HG03060 (cell line): ENCODE measurements at regions not wholly inside any gene's neighbourhood (a gene's known extent, or its start where the extent isn't known, plus 50 kb on each side); places are given as distances from the start of the nearest gene placed in this dataset.
A peak's percentile ranks its signal among the peaks of the same experiment; 100 is the strongest.
"Not testable (repeated sequence)": the region's sequence is repeated elsewhere in the genome, so short reads cannot be mapped to it uniquely, and the experiment has no call there.

ENCODE experiments used
- ATAC-seq: cut with Tn5 transposase; IDR thresholded peaks from one replicate; pipeline ENCODE4 v1.9.1; 2021; ENCODE audit warnings: low read depth, moderate number of reproducible peaks; ENCODE audit not compliant: unreplicated experiment

GRCh38 chr5:156201788-156202403 lies 125.1 kb upstream of the SGCD start:
- ATAC-seq, result no peak

DNA sequence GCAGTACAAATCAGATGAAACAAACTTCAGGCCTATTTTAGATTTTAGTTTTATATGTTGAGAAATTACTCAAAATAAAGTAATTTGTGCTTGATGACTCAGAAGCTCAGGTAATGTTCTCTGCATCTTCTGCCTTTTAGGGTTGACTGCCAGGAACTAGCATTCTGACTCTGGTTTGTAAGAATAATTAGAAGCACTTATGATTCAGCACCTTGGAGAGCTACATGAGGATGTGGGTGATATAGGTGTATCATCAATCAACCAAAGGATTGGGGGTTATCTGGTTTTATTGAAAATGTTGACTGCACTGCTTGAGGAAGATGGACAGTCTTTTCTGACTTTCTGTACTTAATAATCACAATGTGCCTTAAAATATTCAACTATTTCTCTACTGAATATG lies 118.7 kb upstream of the SGCD start:
- ATAC-seq, result no peak

- no peak for ATAC-seq
These were observed 108.4 kb upstream of the SGCD start for GRCh38 chr5:156218367-156219158.

DNA sequence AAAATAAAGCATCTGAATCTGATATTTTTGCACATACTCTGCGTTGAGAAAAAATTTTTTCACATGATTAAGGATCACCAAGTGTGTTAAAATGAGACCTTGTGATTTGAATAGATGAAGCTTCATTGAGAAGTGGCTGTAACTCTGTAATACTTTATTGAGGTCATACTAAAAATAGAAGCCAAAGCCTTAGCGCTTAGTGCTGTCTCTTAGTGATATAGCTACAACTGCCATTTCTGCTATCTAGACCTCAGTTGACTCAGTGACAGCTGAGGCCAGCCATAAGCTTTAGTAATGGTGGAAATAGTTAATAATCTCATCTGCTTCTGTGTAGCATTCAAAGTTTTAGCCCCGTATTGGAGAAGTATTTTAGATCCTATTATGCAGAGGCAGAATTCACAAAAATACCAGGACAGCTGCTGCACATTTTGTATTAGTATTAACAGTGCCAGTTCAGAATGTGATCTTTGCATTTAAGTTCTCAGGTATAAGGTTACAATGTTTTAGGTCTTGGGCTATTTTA lies 107.4 kb upstream of the SGCD start:
- ATAC-seq, result no peak

GRCh38 chr5:156221816-156222215 lies 105.1 kb upstream of the SGCD start:
- ATAC-seq, result no peak

- ATAC-seq, result no peak
These were observed 103.4 kb upstream of the SGCD start for GRCh38 chr5:156223547-156223946.

- ATAC-seq, result not testable (repeated sequence)
These were observed 100.5 kb upstream of the SGCD start for GRCh38 chr5:156226485-156226884.

DNA sequence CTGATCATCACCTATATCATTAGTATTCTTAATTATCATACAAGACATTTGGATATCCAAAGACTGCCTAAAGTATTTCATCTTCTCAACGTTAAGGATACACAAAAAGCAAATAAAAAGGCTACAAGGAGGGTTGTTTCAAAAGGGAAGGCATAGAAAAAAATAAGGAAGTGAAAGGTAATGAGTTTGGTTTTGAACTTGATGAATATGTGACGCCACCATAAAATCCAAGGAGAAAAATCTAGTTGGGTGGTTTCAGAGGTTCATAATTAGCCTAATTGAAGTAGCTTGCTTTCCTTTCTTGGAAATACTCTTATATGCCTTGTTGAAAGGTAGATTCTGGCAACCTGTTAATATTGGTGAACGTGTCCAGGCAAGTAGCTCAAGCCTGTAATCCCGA lies 96.1 kb upstream of the SGCD start:
- ATAC-seq, result no peak

DNA sequence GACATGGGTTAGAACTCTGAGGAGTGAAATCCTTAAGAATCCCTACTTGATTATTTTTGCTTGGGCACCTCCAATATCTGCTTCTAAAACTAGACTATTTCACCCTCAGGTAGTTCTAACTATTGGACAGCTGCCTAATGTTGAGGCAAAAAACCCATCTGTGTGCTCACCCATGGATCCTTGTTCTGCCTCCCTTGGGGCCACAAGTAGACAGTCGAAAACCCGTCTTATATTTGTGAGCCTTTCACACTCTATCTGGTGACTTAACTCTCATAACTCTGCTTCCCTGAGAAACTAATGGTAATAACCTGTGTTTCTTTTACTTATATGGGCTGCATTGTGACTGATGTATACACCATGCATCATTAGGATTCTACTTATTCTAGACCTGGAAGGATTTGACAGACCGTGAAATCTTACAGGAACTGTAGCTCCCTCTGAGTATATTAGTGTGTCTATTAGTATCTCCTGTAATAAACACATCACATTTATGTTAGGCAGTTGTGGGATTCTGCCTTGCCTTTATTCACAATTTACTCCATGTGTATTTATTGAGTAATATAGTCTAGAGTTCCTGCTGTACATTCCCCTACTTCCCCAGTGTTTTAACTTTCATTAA lies 94.6 kb upstream of the SGCD start:
- no peak for ATAC-seq

DNA sequence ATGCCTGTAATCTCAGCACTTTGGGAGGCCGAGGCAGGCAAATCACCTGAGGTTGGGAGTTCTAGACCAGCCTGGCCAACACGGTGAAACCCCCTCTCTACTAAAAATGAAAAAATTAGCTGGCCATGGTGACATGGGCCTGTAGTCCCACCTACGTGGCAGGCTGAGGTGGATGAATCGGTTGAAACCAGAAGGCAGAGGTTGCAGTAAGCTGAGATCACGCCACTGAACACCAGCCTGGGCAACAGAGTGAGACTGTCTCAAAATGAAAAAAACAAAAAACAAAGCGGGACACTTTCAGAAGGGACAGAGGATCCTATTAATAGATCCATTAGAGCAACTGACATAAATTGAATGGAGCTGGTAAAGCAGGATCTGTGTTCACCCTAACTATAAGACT lies 89.6 kb upstream of the SGCD start:
- peak; percentile 50 for ATAC-seq

DNA sequence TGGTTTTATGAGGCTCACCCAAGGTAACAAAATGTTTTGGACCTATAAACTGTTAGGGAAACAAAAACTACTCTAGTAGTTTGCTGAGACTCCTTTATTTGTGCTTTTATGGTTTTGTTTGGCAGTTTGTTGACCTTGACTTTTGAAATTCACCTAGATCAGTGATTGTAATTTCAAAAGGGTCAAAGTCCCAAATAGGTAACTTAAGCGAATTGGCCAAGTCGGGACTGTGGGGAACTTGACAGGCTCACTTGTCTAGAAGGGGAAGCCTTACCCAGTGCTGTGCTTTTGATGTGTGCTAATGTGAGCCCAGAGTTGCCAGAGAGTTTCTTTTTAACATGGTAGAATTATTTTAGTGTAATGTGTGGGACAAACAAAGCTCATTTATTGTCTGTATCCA lies 87.2 kb upstream of the SGCD start:
- ATAC-seq, result no peak

GRCh38 chr5:156240414-156240813 lies 86.5 kb upstream of the SGCD start:
- no peak for ATAC-seq

DNA sequence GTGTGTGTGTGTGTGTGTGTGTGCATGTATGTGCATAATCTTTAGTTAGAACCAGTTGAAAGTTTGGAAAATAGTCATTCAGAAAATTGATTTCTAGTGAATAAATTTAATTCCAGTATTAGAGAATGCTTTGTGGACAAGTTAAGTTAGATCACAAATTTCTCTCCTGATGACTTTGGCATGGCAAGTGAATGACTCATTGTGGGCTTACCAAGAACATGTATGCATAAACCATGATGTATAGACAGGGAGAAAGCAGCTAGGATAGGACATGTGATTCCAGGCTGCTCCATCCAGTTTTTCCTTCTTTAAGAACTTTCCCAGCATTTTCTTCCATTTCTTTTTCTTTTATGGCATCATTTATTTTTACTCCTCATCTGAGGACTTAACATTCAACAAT lies 85.7 kb upstream of the SGCD start:
- no peak for ATAC-seq

DNA sequence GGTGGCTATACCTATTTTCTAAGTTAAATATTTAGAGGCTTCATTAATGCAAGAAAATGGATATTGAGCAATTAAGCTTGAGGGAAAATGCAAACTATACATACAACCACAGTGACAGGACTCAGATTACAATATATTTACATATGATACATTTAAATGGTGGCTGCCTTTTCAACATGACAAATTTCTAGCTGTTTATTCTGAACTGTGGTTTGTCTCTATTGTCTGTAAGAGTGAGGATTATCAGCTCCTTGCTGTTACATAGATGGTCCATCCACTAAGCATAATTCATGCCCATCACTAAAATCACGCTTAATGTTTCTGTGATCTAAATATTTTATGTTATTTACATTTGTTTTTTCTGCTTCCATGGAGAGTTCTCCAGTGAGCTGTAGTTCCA lies 81.1 kb upstream of the SGCD start:
- ATAC-seq, result no peak

DNA sequence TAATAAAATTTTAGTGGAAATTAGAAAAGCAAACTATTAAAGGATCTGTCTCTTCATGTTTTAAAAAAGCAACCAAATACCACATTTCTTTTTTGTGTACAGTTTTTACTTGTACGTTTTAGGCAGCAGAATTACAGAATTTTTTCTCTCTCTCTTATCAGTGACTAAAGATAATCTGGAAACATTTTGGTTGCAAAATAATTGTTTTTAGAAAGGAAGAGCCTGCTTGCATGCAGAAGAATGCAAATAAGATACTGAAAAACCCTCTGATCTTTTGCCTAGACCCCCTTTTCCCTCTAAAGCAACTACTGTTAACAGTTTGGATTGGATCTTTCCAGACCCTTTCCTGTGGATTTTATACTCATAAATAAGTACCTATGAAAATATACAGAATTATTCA lies 75.9 kb upstream of the SGCD start:
- ATAC-seq, result no peak

DNA sequence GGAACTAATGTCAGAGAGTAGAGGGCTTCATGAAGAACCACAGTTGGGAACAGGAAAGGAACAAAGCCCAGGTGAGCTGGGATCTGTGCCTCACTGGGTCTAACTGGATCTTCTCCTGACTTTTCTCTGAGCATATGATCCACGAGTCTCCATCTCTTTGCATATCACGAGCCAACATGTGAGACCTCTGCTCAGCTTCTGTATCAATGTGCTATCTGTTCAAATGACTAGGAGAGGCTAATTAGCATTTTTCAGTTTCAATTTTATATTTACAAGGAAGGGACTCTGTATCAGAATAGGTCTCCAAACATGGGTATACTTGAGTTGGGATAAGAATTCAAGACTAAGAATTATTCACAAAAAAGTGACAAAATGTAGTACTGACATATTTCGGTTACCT lies 73.8 kb upstream of the SGCD start:
- no peak for ATAC-seq

- no peak for ATAC-seq
These were observed 72.8 kb upstream of the SGCD start for GRCh38 chr5:156254196-156254595.

DNA sequence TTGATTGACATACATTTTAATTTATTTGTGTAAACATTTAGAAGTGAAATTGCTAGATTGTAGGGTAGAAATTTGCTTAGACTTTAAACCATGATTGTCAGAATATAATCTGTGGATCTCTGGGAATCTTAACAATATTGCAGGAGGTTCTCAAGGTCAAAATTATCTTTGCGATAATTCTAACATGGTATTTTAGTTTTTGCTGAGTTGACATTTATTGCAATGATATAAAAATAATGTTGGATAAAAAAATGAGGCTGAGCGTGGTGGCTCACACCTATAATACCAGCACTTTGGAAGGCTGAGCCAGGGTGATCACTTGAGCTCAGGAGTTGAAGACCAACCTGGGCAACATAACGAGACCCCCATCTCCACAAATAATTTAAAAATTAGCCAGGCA lies 70.3 kb upstream of the SGCD start:
- no peak for ATAC-seq

DNA sequence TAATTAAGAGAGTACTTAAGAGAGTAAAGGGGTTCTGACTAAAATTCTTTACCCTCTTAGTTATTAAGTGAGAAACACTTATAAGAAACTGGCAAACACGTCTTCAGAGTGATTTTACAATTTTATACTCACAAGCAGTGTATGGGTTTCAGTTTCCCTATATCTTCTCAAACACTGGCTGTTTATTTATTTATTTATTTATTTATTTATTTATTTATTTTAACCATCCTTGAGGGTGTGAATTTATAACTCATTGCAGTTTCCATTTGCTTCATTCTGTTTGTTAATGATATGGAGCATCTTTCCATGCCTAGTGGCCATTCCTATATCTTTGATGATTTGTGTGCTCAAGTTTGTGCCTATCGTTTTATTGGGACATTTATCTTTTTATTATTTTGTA lies 68.0 kb upstream of the SGCD start:
- ATAC-seq, result no peak

- no peak for ATAC-seq
These were observed 67.3 kb upstream of the SGCD start for GRCh38 chr5:156259618-156260017.

DNA sequence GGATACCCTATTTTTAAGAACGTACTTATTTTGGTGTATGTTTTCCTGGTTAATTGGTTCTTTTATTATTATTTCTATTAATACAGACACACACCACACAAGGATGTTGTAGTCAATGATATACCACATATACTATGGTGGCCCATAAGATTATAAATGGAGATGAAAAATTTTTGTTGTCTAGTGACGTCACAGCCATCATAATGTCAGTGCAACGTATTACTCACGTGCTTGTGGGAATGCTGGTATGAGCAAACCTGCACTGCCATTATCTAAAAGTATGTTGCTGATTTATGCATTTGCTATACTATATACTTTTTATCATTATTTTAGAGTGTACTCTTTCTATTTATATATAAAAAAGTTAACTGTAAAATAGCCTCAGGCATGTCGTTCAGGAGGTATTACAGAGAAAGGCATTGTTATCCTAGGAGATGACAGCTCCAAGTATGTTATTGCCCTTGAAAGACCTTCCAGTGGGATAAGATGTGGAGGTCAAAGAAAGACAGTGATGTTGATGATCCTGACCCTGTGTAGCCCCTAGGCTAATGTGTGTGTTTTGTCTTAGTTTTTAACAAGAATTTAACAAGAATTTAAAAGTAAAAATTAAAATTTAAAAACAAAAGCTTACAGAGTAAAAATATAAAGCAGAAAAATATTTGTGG lies 65.6 kb upstream of the SGCD start:
- no peak for ATAC-seq
